Head of caudate nucleus (tissue), 42 donors: ENCODE measurements at regions not wholly inside any gene's neighbourhood (a gene's known extent, or its start where the extent isn't known, plus 50 kb on each side); places are given as distances from the start of the nearest gene placed in this dataset.

Experiments used
- DNase-seq, 42 donors: peaks; one replicate each; pipeline versions ENCODE4 v3.0.0 to v3.0.0-alpha.2; 2020 to 2021; ENCODE audit warnings: mixed read lengths in 7 of 42
- intact Hi-C: fragments of 100-400 bp; cut with DNase I; formaldehyde crosslinking; loops from one replicate; pipeline ENCODE4 v1.15.0; 2022

- intact Hi-C loops = no loop called here
- no peak for DNase-seq
Observed at GRCh38 chr4:13093170-13093569, 391.0 kb downstream of the RAB28 start.

GRCh38 chr4:13092702-13093101 is 391.4 kb downstream of the RAB28 start:
- DNase-seq = no peak
- intact Hi-C loops = no loop called here

- DNase-seq = no peak
- intact Hi-C loops = no loop called here
Observed at GRCh38 chr4:13089659-13089998, 394.5 kb downstream of the RAB28 start.

GRCh38 chr4:13088726-13089658 is 395.1 kb downstream of the RAB28 start:
- peak in 3 of 42 donors; percentile 5 to 46 (median 24) for DNase-seq
- intact Hi-C loops = no loop called here

- no peak for DNase-seq
- intact Hi-C loops = no loop called here
Observed at GRCh38 chr4:13087041-13087440, 397.1 kb downstream of the RAB28 start.

DNA sequence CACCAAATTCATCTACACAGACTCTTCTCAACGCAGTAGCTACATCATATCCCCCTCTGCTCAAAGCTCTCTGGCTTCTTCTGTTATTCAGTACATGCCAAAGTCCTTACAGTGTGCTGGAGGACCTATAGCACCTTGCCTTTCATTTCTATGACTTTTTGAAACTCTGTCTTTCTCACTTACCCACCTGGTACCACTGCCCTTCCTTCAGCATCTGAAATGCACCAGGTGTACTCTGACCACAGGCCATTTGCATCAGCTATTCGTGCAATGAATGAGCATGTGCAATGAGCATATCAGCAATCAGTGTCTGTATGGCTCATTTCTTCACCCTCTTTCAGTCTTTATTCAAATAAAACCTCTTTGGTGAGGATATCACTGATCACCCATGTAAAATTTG is 399.9 kb downstream of the RAB28 start:
- intact Hi-C loops = no loop called here
- no peak for DNase-seq

GRCh38 chr4:13081830-13082229 is 402.3 kb downstream of the RAB28 start:
- intact Hi-C loops = no loop called here
- no peak for DNase-seq

- no peak for DNase-seq
- intact Hi-C loops = no loop called here
Observed at GRCh38 chr4:13067077-13067476, 417.1 kb downstream of the RAB28 start.

- intact Hi-C loops = no loop called here
- no peak for DNase-seq
Observed at GRCh38 chr4:13059019-13059418, 425.1 kb downstream of the RAB28 start.

- intact Hi-C loops = no loop called here
- no peak for DNase-seq
Observed at GRCh38 chr4:13056630-13057189, 427.4 kb downstream of the RAB28 start.

DNA sequence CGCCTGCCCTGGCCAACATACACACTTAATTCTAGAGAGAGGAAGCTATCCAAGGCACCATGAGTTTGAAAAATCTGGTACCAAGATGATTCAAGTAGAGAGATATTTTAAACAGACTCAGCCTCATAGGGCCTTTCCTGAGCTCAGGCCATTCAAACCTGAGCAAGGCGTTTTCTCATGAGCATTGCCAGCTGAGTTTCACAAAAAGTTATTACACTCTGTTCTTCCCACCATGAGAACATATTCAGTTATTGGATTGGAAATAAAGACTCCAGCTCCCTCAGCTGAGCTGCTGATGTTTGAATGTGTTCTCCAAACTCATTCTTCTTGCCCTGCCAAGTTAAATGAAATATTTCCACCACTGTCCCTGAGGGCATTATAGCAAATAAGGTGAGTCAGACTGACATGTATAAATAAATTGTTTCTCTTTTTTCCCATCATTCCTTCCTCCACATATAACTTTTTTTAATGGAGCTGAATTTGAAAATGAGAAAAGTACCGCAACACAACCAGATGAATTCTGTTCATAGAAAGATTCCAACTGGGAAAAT is 429.6 kb downstream of the RAB28 start:
- DNase-seq = no peak
- intact Hi-C loops = no loop called here

DNA sequence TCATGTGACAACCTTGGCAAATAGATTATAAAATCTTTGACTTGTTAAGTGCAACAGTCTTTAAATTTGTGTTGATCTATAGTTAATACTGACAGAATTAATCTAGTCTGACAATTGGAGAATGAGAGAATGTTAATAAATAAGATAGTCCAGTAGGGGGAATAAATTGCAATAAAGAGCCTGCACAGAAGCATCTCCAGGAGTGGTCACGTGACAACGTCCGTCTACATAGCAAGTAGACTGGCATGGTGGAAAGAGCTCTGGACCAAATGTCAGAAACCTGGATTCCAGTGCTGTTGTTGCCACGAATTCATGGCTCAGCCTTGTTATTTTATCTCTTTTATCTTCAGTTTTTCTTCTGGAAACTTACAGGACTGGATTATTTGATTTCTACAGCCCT is 436.5 kb downstream of the RAB28 start:
- intact Hi-C loops = no loop called here
- no peak for DNase-seq

- intact Hi-C loops = no loop called here
- DNase-seq = no peak
Observed at GRCh38 chr4:13036841-13037240, 447.3 kb downstream of the RAB28 start.

- intact Hi-C loops = no loop called here
- DNase-seq = no peak
Observed at GRCh38 chr4:13032936-13033335, 451.2 kb downstream of the RAB28 start.

GRCh38 chr4:13024147-13025105 is 459.7 kb downstream of the RAB28 start:
- no peak for DNase-seq
- intact Hi-C loops = no loop called here

DNA sequence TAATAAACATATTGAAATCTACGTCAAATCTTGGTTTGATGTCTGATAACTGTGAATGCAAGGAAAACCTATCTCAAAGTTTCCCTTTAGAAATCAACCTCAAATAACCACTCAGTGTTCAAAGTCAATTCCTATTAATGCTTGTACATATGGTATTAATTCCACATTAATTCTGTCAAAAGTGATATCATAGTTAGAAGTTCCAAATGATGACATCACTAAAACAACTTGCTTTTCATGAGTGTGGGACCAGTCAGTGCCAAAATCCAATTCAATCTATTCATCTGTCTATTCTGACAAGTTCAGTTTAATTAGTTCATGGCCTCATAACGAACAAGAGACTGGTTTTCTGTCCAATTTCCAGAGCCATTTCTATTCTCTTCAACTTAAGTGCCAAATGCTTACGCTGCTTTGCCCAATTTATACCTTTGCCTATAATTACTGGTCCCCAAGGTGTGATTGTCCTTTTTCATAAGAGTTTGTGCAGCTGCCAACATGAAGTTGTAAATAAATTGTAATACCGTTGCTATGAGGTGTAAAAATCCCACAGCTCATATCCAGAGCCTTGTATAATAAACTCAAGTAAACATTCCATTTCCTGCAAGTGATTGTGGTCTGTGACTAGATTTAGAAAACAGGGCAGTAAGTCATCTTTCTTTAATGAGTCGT is 476.2 kb downstream of the RAB28 start:
- intact Hi-C loops = no loop called here
- DNase-seq = no peak

DNA sequence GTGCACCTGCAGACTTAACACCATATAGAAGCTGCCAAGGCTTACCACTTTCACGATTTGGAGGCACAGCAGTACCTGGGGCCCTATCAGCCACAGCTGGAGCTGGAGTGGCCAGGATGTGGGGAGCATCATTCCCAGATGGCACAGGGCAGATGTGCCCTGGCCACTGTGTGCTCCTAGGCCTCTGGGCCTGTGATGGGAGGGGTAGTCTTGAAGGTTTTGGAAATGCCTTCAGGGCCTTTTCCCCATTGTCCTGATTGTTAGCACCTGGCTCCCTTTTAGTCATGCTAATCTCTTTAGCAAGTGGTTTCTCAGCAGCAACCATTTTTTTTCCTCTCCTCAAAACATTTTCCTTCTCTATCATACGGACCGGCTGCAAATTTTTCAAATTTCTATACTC is 490.2 kb downstream of the RAB28 start:
- no peak for DNase-seq
- intact Hi-C loops = no loop called here

DNA sequence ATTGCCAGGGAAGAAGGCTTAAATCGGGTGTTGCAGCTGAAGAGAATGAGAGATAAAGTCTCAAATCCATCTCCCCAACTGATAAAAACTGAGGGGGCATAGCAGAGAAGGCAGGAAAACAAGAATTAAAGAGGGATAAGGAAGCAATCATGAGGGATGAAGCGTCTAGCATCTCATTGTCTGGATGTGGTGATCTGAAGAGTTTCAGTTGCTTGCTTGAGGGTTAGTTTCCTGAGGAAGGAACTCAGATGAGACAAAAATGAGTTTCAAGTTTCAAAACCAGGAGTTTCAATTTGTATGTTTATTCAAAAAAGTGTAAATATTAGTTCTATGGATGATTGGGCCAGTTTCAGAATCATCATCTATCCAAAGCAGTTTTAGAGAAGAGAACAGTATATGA is 496.9 kb downstream of the RAB28 start:
- no peak for DNase-seq
- intact Hi-C loops = no loop called here

GRCh38 chr4:12979797-12980196 is 504.3 kb downstream of the RAB28 start:
- DNase-seq = no peak
- intact Hi-C loops = no loop called here
